Hematopoietic multipotent progenitor cell treated with erythropoietin and hydrocortisone succinate and interleukin-3 and kit ligand, for 17 days (in vitro differentiated cells): ENCODE measurements at regions not wholly inside any gene's neighbourhood (a gene's known extent, or its start where the extent isn't known, plus 50 kb on each side); places are given as distances from the start of the nearest gene placed in this dataset.
A peak's percentile ranks its signal among the peaks of the same experiment; 100 is the strongest.
"Not testable (repeated sequence)": the region's sequence is repeated elsewhere in the genome, so short reads cannot be mapped to it uniquely, and the experiment has no call there.

ENCODE experiments used
- DNase-seq: peaks from one replicate; pipeline ENCODE4 v3.0.0-alpha.2; 2015; ENCODE audit warnings: low spot score

GRCh38 chr12:131633610-131634009 lies 77.3 kb upstream of the SFSWAP start:
- DNase-seq = not testable (repeated sequence)

GRCh38 chr12:131634037-131634436 lies 76.9 kb upstream of the SFSWAP start:
- DNase-seq = no peak

DNA sequence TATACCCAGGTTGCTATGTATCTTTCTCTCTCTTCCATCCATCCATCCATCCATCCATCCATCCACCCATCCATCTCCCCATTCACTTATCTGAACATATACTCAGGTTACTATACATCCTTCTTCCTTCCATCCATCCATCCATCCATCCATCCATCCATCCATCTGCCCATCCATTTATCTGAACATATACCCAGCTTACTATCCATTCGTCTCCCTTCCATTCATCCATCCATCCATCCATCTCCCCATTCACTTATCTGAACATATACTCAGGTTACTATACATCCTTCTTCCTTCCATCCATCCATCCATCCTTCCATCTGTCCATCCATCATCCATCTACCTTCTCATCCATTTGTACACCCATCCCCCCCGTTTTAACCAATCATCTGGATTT lies 75.9 kb upstream of the SFSWAP start:
- DNase-seq = not testable (repeated sequence)

GRCh38 chr12:131635491-131636122 lies 75.3 kb upstream of the SFSWAP start:
- no peak for DNase-seq

GRCh38 chr12:131636266-131636665 lies 74.6 kb upstream of the SFSWAP start:
- DNase-seq = no peak

- no peak for DNase-seq
Measured at GRCh38 chr12:131636940-131637750, 73.7 kb upstream of the SFSWAP start.

DNA sequence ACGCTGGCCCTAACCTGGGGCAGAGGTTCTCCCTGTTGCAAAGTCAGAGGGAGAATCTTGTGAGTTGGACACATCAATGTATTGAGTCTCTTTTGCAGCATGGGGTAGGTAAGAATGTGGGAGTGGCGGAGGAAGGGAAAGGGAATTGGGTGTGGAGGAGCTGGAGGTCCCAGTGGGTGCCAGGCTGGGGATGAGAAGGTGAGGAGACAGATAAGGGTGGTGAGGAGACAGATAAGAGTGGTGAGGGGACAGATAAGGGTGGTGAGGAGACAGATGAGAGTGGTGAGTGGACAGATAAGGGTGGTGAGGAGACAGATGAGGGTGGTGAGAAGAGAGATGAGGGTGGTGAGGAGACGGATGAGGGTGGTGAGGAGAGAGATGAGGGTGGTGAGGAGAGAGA lies 72.9 kb upstream of the SFSWAP start:
- no peak for DNase-seq

GRCh38 chr12:131639270-131639940 lies 71.5 kb upstream of the SFSWAP start:
- no peak for DNase-seq

GRCh38 chr12:131640525-131640924 lies 70.4 kb upstream of the SFSWAP start:
- DNase-seq = no peak

DNA sequence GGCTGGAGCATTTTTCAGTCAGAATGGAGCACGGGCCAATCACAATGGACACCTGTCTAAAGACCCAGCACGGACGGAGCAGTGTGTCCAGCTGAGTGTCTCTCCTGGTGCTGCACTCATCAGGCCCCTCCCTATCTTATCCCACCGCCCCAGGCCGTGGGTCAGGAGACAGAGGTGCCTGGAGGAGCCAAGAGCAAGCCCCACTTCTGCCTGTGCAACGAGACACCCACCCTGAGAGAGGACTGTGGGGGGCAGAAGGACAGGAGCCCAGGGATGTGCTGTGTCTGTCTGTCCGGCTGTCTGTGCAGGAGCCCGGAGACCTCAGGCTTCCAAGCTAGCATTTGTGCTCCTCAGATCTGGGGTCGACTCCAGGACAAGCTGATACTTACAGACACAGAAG lies 69.6 kb upstream of the SFSWAP start:
- no peak for DNase-seq

DNA sequence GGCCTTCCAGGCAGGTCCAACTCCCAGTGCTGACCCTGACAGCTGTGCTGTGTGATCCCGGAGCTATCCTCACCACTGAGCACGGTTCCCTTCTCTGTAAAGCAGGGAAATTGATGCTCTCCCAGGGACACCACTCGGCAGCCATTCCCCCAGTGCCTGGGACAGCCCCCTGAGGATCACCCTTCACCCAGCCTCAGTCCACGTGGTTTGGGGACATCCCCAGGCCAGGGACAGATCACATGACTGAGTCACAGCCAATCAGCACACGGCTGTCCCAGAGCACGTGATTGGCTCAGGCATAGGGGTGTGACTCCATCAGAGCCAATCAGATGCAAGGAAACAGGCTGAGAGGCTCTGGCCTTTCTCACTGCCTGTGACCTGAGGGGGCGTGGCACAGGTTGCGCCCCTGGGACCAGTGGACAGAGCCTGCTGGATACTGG lies 68.8 kb upstream of the SFSWAP start:
- peak; percentile 12 for DNase-seq

DNA sequence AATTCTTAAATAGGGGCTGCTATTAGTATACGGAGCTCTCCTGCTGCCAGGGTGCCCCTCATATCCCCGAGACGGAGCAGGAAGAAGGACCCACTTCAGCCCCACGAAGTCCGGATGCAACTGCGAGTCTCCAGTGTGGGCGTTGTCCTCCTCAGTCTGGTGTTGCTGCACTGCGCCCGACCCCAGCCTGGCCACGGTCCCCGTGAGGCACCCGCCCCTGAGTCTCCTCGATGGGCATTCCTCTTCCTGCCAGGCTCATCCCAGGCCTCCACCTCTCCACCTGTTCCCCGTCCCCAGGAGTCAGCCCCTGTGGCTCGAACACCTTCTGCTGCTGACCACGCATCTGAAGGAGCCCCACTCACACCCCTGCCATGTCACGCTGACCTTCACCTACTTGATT lies 68.1 kb upstream of the SFSWAP start:
- DNase-seq = no peak

GRCh38 chr12:131643631-131644452 lies 67.0 kb upstream of the SFSWAP start:
- no peak for DNase-seq

- no peak for DNase-seq
Measured at GRCh38 chr12:131644481-131644880, 66.4 kb upstream of the SFSWAP start.

DNA sequence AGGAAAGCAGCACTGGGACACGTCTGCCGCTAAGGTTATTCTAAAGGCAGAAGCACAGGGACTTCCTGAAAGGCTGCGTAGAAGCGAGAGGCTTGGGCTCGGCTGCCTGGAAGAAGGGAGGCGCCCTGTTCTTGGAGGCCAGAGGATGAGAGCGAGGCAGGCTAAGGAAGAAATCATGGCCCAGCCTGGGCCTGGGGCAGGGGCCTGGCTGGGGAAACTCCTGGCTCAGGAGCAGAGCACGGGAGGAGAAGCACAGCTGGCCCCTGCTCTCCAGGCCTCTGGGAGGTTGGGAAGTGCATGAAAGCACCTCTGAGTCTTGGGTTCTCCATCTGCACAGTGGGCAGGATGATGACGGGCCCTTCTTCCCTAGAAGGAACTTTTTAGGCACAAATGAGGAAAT lies 66.0 kb upstream of the SFSWAP start:
- DNase-seq = not testable (repeated sequence)

GRCh38 chr12:131645557-131645956 lies 65.3 kb upstream of the SFSWAP start:
- not testable (repeated sequence) for DNase-seq

DNA sequence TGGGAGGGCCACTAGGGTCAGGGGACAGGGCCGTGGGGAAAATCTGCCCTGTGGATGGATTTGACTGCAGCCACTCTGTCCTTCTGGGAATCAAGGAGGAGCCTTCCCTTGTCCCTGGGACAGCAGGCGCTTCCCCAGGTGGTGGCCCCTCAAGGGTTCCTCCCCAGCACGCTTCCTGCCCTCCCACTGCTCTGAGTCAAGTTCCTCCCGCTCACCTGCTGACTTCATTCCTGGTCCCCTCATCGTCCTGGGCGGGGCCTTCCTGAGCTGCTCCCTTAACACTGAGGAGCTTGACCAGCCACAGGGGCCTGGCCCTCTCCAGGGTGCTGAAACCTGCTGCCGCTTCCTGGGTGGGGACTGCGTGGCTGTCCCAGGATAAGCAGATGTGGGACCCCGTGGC lies 64.4 kb upstream of the SFSWAP start:
- not testable (repeated sequence) for DNase-seq

DNA sequence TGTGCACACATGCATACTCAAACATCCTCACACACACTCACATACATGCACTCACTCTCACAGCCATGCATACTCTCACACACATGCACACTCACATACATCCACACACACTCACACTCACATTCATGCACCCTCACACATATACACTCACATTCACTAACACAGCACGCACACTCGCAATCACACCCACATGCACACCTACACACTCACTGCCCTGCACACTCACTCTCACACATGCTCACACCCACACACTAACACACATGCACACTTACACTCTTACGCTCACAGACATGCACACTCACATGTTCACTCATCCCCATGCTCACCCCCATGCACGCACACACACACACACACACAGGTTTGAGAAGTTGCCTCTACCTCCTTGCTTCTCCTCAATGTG lies 63.2 kb upstream of the SFSWAP start:
- no peak for DNase-seq

- DNase-seq = not testable (repeated sequence)
Measured at GRCh38 chr12:131655469-131656174, 55.3 kb upstream of the SFSWAP start.

GRCh38 chr12:131656796-131657195 lies 54.1 kb upstream of the SFSWAP start:
- DNase-seq = not testable (repeated sequence)

DNA sequence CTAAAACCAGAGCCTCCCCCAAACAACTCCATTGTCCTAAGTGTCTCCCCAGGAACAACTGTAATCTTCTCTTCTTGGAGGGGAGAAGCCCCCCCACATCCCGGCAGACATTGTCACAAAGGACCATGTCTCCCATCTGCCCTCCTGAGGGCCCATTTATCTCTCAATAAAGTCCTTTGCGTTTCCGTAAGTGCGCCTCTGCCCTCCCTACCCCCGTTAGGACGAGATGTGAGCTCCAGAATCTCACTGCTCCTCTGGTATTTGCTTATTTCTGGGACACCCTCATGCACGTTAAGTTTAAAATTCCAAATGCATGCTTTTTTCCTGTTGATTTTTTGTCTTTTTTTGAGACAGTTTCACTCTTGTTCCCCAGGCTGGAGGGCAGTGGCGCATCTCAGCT lies 52.3 kb upstream of the SFSWAP start:
- not testable (repeated sequence) for DNase-seq
